SK-N-SH (cell line): ENCODE measurements at regions not wholly inside any gene's neighbourhood (a gene's known extent, or its start where the extent isn't known, plus 50 kb on each side); places are given as distances from the start of the nearest gene placed in this dataset.
"Not testable (repeated sequence)": the region's sequence is repeated elsewhere in the genome, so short reads cannot be mapped to it uniquely, and the experiment has no call there.

ENCODE experiments used
- CTCF ChIA-PET: fragments of 300-600, 350-600 bp; formaldehyde crosslinking; extraction: SDS; loops from one replicate; lab custom pipeline; 2021; lab: Yijun Ruan, JAX
- POLR2A ChIA-PET: fragments of 350-600 bp; sonication (Branson Sonifier 250); formaldehyde crosslinking; extraction: SDS; loops from one replicate; lab custom pipeline; 2020; ENCODE audit warnings: antibody characterized with exemption, inconsistent platforms; lab: Yijun Ruan, JAX
- DNase-seq: peaks from one replicate; pipeline ENCODE4 v3.0.0; 2012
- H2AFZ ChIP-seq: fragments of 200-600 bp; sonication (generic); 2 replicates; pipeline ENCODE4 v1.8.1; 2016; ENCODE audit warnings: antibody characterized with exemption, mild to moderate bottlenecking, low read depth
- H3F3A ChIP-seq: fragments of 200-600 bp; sonication (generic); replicated peaks from 2 replicates; pipeline ENCODE3; 2016; ENCODE audit warnings: antibody characterized with exemption, mild to moderate bottlenecking; ENCODE audit not compliant: insufficient read depth
- H3K27ac ChIP-seq, 2 experiments: fragments of 200-500 bp in 1 of 2; fragments of 200-600 bp in 1 of 2; sonication (Bioruptor generic) in 1 of 2; sonication (generic), shearing (Covaris generic) in 1 of 2; 2 replicates each; pipeline versions ENCODE4 v1.5.1 to v1.6.1; 2014 to 2016; ENCODE audit warnings: low read depth in 2 of 2, inconsistent platforms in 1 of 2, low read length in 1 of 2, mild to moderate bottlenecking in 1 of 2, mixed read lengths in 1 of 2
- H3K27me3 ChIP-seq: fragments of 200-600 bp; sonication (generic), shearing (Covaris generic); 2 replicates; pipeline ENCODE4 v1.6.1; 2016; ENCODE audit warnings: mixed run types; ENCODE audit not compliant: insufficient read depth
- H3K36me3 ChIP-seq, 2 experiments: fragments of 200-500 bp in 1 of 2; fragments of 200-600 bp in 1 of 2; sonication (Bioruptor generic) in 1 of 2; sonication (generic) in 1 of 2; replicated peaks in 1 of 2; 2 replicates each; pipeline versions ENCODE3 to v1.5.1; 2014 to 2016; ENCODE audit warnings: low read length in 1 of 2, mild to moderate bottlenecking in 1 of 2; ENCODE audit not compliant: insufficient read depth in 2 of 2, control insufficient read depth in 1 of 2
- H3K4me1 ChIP-seq, 2 experiments: fragments of 200-500 bp in 1 of 2; fragments of 200-600 bp in 1 of 2; sonication (Bioruptor generic) in 1 of 2; sonication (generic), shearing (Covaris generic) in 1 of 2; 2 replicates each; pipeline versions ENCODE4 v1.5.1 to v1.6.1; 2014 to 2016; ENCODE audit warnings: low read depth in 1 of 2, low read length in 1 of 2, mixed run types in 1 of 2; ENCODE audit not compliant: insufficient read depth in 2 of 2, control insufficient read depth in 1 of 2
- H3K4me2 ChIP-seq: fragments of 200-600 bp; sonication (generic), shearing (Covaris generic); 2 replicates; pipeline ENCODE4 v1.6.1; 2017; ENCODE audit warnings: mixed run types
- H3K4me3 ChIP-seq, 2 experiments: fragments of 200-500 bp in 1 of 2; fragments of 200-600 bp in 1 of 2; sonication (Bioruptor generic) in 1 of 2; sonication (generic), shearing (Covaris generic) in 1 of 2; 2 replicates each; pipeline versions ENCODE4 v1.5.1 to v1.8.1; 2014 to 2016; ENCODE audit warnings: low read depth in 2 of 2, inconsistent platforms in 1 of 2, low read length in 1 of 2, mild to moderate bottlenecking in 1 of 2, mixed read lengths in 1 of 2, moderate library complexity in 1 of 2
- H3K79me2 ChIP-seq: fragments of 200-600 bp; sonication (generic); 2 replicates; pipeline ENCODE4 v1.8.1; 2017; ENCODE audit warnings: mild to moderate bottlenecking; ENCODE audit not compliant: insufficient read depth
- H3K9ac ChIP-seq: fragments of 200-600 bp; sonication (generic); 2 replicates; pipeline ENCODE4 v1.6.1; 2017; ENCODE audit warnings: mixed run types
- H3K9me2 ChIP-seq: fragments of 200-600 bp; sonication (generic); 2 replicates; pipeline ENCODE4 v1.6.1; 2017; ENCODE audit warnings: mixed run types
- H3K9me3 ChIP-seq: fragments of 200-600 bp; sonication (generic); 2 replicates; pipeline ENCODE4 v1.6.1; 2017; ENCODE audit warnings: mixed run types, mild to moderate bottlenecking, moderate library complexity
- H4K20me1 ChIP-seq: fragments of 200-600 bp; sonication (generic); 2 replicates; pipeline ENCODE4 v1.6.1; 2017; ENCODE audit warnings: mild to moderate bottlenecking, mixed run types; ENCODE audit not compliant: insufficient read depth
- CHD2 ChIP-seq: fragments of 150-350 bp; IDR thresholded peaks from 2 replicates; pipeline ENCODE4 v1.6.1; 2018; ENCODE audit warnings: low read length; ENCODE audit not compliant: partially characterized antibody
- ELF1 ChIP-seq: IDR thresholded peaks from 2 replicates; pipeline ENCODE4 v1.4.0; 2012
- EP300 ChIP-seq, 2 experiments: IDR thresholded peaks; 2 replicates each; pipeline versions ENCODE4 v1.4.0 to v1.6.1; 2012; ENCODE audit warnings: borderline replicate concordance in 1 of 2, low read depth in 1 of 2, low read length in 1 of 2
- EZH2phosphoT487 ChIP-seq: fragments of 200-600 bp; sonication (generic); IDR thresholded peaks from 2 replicates; pipeline ENCODE4 v1.6.1; 2017; ENCODE audit warnings: low read depth, mixed run types, mild to moderate bottlenecking, antibody characterized with exemption, moderate library complexity, borderline replicate concordance
- FOSL2 ChIP-seq: IDR thresholded peaks from 2 replicates; pipeline ENCODE4 v1.4.0; 2012; ENCODE audit warnings: low read depth, mild to moderate bottlenecking, moderate library complexity, borderline replicate concordance
- GABPA ChIP-seq: IDR thresholded peaks from 2 replicates; pipeline ENCODE4 v1.4.0; 2012; ENCODE audit warnings: low read depth, mild to moderate bottlenecking
- JUND ChIP-seq: IDR thresholded peaks from 2 replicates; pipeline ENCODE4 v1.4.0; 2012
- MAX ChIP-seq: IDR thresholded peaks from 2 replicates; pipeline ENCODE4 v1.4.0; 2012; ENCODE audit warnings: low read depth
- MXI1 ChIP-seq: IDR thresholded peaks from 2 replicates; pipeline ENCODE4 v1.6.1; 2012; ENCODE audit warnings: mild to moderate bottlenecking, low read depth, low read length, improper control_type of control experiment
- NFIC ChIP-seq: IDR thresholded peaks from 2 replicates; pipeline ENCODE4 v1.4.0; 2012; ENCODE audit warnings: borderline replicate concordance
- POLR2AphosphoS5 ChIP-seq: IDR thresholded peaks from 2 replicates; pipeline ENCODE4 v1.6.1; 2012; ENCODE audit warnings: low read depth, low read length
- RAD21 ChIP-seq: IDR thresholded peaks from 2 replicates; pipeline ENCODE4 v1.6.1; 2012; ENCODE audit warnings: mild to moderate bottlenecking, low read length
- RFX5 ChIP-seq: IDR thresholded peaks from 2 replicates; pipeline ENCODE4 v1.6.1; 2012; ENCODE audit warnings: mild to moderate bottlenecking, improper control_type of control experiment, low read length
- RXRA ChIP-seq: IDR thresholded peaks from 2 replicates; pipeline ENCODE4 v1.4.0; 2012; ENCODE audit warnings: low read depth, mild to moderate bottlenecking, borderline replicate concordance
- TCF12 ChIP-seq: IDR thresholded peaks from 2 replicates; pipeline ENCODE4 v1.4.0; 2012
- USF1 ChIP-seq: IDR thresholded peaks from 2 replicates; pipeline ENCODE4 v1.4.0; 2012; ENCODE audit warnings: low read depth, borderline replicate concordance
- YY1 ChIP-seq: IDR thresholded peaks from 2 replicates; pipeline ENCODE4 v1.4.0; 2012; ENCODE audit warnings: low read depth, mild to moderate bottlenecking
- ZBTB33 ChIP-seq: IDR thresholded peaks from 2 replicates; pipeline ENCODE4 v1.4.0; 2012; ENCODE audit warnings: low read depth, borderline replicate concordance
- WGBS: methylation state at CpG from one replicate; pipeline ENCODE4 v1.1.6; 2017; ENCODE audit warnings: low lambda C conversion rate; 5-methylcytosine and 5-hydroxymethylcytosine counted together
- TF ChIP-seq, protein P1 (sequence below): fragments of 150-350 bp; IDR thresholded peaks from 2 replicates; pipeline ENCODE4 v1.6.1; 2017; ENCODE audit warnings: antibody characterized with exemption, low read length, low read depth, borderline replicate concordance
- TF ChIP-seq, protein P2 (sequence below): IDR thresholded peaks from 2 replicates; pipeline ENCODE4; 2012

GRCh38 chr2:39918886-39919285 lies 139.8 kb upstream of the THUMPD2 start:
- H3F3A ChIP-seq = no peaks in the 10 kb centered on the region
- H3K4me2 ChIP-seq = no peak overlapping the region
- no peaks in the 10 kb centered on the region for H3K9me3 ChIP-seq
- H3K9ac ChIP-seq = no peak overlapping the region
- no peaks in the 10 kb centered on the region for H3K27me3 ChIP-seq
- H3K4me1 ChIP-seq = no peaks in the 10 kb centered on the region; a peak in 2 of 4 replicates
- H3K36me3 ChIP-seq = no peaks in the 10 kb centered on the region
- POLR2A ChIA-PET = no interaction called here
- DNase-seq = no peak
- no peaks in the 10 kb centered on the region for H3K79me2 ChIP-seq
- no peaks in the 10 kb centered on the region for H3K9me2 ChIP-seq
- no peaks in the 10 kb centered on the region for H4K20me1 ChIP-seq
- TF ChIP-seq ELF1 (no peak), GABPA (no peak), TCF12 (no peak), MXI1 (no peak), ZBTB33 (no peak), CHD2 (no peak), YY1 (no peak), EP300 (IDR thresholded peaks at IDR 0.05; ENCODE audit: borderline replicate concordance in 1 of 2, low read depth in 1 of 2, low read length in 1 of 2) (no peak), RXRA (no peak), EZH2phosphoT487 (no peak), JUND (no peak), USF1 (no peak), NFIC (no peak), RFX5 (no peak), POLR2AphosphoS5 (no peak), RAD21 (no peak), MAX (no peak), FOSL2 (no peak)
- TF ChIP-seq, protein P1, sequence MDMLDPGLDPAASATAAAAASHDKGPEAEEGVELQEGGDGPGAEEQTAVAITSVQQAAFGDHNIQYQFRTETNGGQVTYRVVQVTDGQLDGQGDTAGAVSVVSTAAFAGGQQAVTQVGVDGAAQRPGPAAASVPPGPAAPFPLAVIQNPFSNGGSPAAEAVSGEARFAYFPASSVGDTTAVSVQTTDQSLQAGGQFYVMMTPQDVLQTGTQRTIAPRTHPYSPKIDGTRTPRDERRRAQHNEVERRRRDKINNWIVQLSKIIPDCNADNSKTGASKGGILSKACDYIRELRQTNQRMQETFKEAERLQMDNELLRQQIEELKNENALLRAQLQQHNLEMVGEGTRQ = no peak
- TF ChIP-seq, protein P2, sequence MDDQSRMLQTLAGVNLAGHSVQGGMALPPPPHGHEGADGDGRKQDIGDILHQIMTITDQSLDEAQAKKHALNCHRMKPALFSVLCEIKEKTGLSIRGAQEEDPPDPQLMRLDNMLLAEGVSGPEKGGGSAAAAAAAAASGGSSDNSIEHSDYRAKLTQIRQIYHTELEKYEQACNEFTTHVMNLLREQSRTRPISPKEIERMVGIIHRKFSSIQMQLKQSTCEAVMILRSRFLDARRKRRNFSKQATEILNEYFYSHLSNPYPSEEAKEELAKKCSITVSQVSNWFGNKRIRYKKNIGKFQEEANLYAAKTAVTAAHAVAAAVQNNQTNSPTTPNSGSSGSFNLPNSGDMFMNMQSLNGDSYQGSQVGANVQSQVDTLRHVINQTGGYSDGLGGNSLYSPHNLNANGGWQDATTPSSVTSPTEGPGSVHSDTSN = no peak
- TF ChIP-seq, all 33 proteins: peak for 0
- no peak overlapping the region for H3K4me3 ChIP-seq
- CTCF ChIA-PET = interaction anchor here (0.9 to 2.8 kb wide), 2 partner anchors 636 to 1780 kb away, joined by 3 to 10 read pairs; no protein-coding TSS in a partner anchor
- no peak overlapping the region for H3K27ac ChIP-seq
- H2AFZ ChIP-seq = no peak overlapping the region

DNA sequence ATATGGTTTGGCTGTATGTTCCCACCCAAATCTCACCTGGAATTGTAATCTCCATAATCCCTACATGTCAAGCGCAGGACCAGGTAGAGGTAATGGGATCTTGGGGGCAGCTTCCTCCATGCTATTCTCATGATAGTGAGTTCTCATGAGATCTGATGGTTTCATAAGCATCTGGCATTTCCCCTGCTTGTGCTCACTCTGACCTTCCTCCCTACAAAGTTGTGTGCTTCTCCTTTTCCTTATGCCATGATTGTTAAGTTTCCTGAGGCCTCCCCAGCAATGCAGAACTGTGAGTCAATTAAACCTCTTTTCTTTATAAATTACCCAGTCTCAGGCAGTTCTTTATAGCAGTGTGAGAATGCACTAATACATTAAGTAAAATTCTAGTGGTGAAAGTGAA lies 138.3 kb upstream of the THUMPD2 start:
- H3K27ac ChIP-seq, POLR2A ChIA-PET, H3K36me3 ChIP-seq, H3K9me2 ChIP-seq, CTCF ChIA-PET, H3K27me3 ChIP-seq, H3F3A ChIP-seq, DNase-seq, H3K9me3 ChIP-seq, H2AFZ ChIP-seq, H3K4me3 ChIP-seq, H3K79me2 ChIP-seq, H3K4me1 ChIP-seq, H4K20me1 ChIP-seq, H3K4me2 ChIP-seq, H3K9ac ChIP-seq: not testable (repeated sequence)
- WGBS = 86% methylated on average over 1 of the region's 1 CpG
